CD14-positive monocyte (primary cell): ENCODE measurements at regions not wholly inside any gene's neighbourhood (a gene's known extent, or its start where the extent isn't known, plus 50 kb on each side); places are given as distances from the start of the nearest gene placed in this dataset.

ENCODE experiments used
- DNase-seq, 3 donors: peaks; one replicate each; pipeline ENCODE4 v3.0.0-alpha.2; 2011 to 2022
- H2AFZ ChIP-seq: 2 replicates; pipeline ENCODE4 v1.6.0; 2012; ENCODE audit warnings: mild to moderate bottlenecking, low read depth, low read length, inconsistent platforms; ENCODE audit not compliant: insufficient read depth, poor library complexity, severe bottlenecking
- H3K27ac ChIP-seq, 2 donors: 1 replicate in 1 of 2; 2 replicates in 1 of 2; pipeline ENCODE4 v1.5.1; 2012 to 2013; ENCODE audit warnings: low read length in 2 of 2, control low read depth in 1 of 2, inconsistent platforms in 1 of 2, low read depth in 1 of 2, mild to moderate bottlenecking in 1 of 2
- H3K27me3 ChIP-seq, 2 donors: one replicate each; pipeline versions ENCODE4 v1.6.0 to v1.6.1; 2011 to 2013; ENCODE audit warnings: low read length in 2 of 2; ENCODE audit not compliant: control insufficient read depth in 2 of 2, insufficient read depth in 2 of 2
- H3K36me3 ChIP-seq, 2 donors: replicated peaks in 1 of 2; 1 replicate in 1 of 2; 2 replicates in 1 of 2; pipeline versions ENCODE4 v1.5.1 to v1.6.1; 2012 to 2013; ENCODE audit warnings: low read length in 2 of 2, control low read depth in 1 of 2, inconsistent platforms in 1 of 2, mild to moderate bottlenecking in 1 of 2; ENCODE audit not compliant: insufficient read depth in 2 of 2, control insufficient read depth in 1 of 2
- H3K4me1 ChIP-seq, 2 donors: 1 replicate in 1 of 2; 2 replicates in 1 of 2; pipeline versions ENCODE4 v1.5.1 to v1.6.1; 2012 to 2013; ENCODE audit warnings: low read length in 2 of 2, control low read depth in 1 of 2, inconsistent platforms in 1 of 2, mild to moderate bottlenecking in 1 of 2, moderate library complexity in 1 of 2; ENCODE audit not compliant: insufficient read depth in 2 of 2, control insufficient read depth in 1 of 2
- H3K4me2 ChIP-seq: replicated peaks from 2 replicates; pipeline ENCODE3; 2012; ENCODE audit warnings: low read length, moderate library complexity, mild to moderate bottlenecking; ENCODE audit not compliant: poor library complexity, severe bottlenecking; ENCODE audit errors: extremely low read depth
- H3K4me3 ChIP-seq, 3 experiments: fragments of 200-600 bp in 1 of 3; sonication (generic) in 1 of 3; replicated peaks in 1 of 3; 1 replicate in 2 of 3; 2 replicates in 1 of 3; pipeline ENCODE4 v1.5.1; 2011 to 2013; ENCODE audit warnings: low read length in 3 of 3, mild to moderate bottlenecking in 3 of 3, control low read depth in 2 of 3, low read depth in 2 of 3, inconsistent platforms in 1 of 3, moderate library complexity in 1 of 3
- H3K79me2 ChIP-seq: 2 replicates; pipeline ENCODE4 v1.6.0; 2012; ENCODE audit warnings: mild to moderate bottlenecking, control low read depth, inconsistent platforms, low read length, moderate library complexity; ENCODE audit not compliant: insufficient read depth
- H3K9ac ChIP-seq: 2 replicates; pipeline ENCODE4 v1.6.0; 2017; ENCODE audit warnings: low read length, mild to moderate bottlenecking; ENCODE audit not compliant: insufficient read depth, poor library complexity, severe bottlenecking
- H3K9me3 ChIP-seq, 2 donors: replicated peaks in 1 of 2; 1 replicate in 1 of 2; 2 replicates in 1 of 2; pipeline versions ENCODE4 v1.5.1 to v1.6.1; 2012 to 2013; ENCODE audit warnings: low read length in 2 of 2, control low read depth in 1 of 2; ENCODE audit not compliant: control insufficient read depth in 1 of 2, insufficient read depth in 1 of 2
- H4K20me1 ChIP-seq: 2 replicates; pipeline ENCODE4 v1.6.0; 2012; ENCODE audit warnings: mild to moderate bottlenecking, low read length, control low read depth, moderate library complexity; ENCODE audit not compliant: insufficient read depth
- H3K27ac Mint-ChIP-seq, 7 donors: one replicate each; pipeline ENCODE4 v1.8.0; 2020; ENCODE audit warnings: mild to moderate bottlenecking in 7 of 7, mixed read lengths in 7 of 7, moderate library complexity in 6 of 7, inconsistent platforms in 2 of 7
- H3K27me3 Mint-ChIP-seq, 3 donors: one replicate each; pipeline ENCODE4 v1.8.0; 2021 to 2022; ENCODE audit warnings: low read depth in 3 of 3, mild to moderate bottlenecking in 3 of 3, mixed read lengths in 3 of 3, moderate library complexity in 3 of 3, inconsistent platforms in 1 of 3
- H3K36me3 Mint-ChIP-seq, 2 donors: one replicate each; pipeline ENCODE4 v1.8.0; 2020; ENCODE audit warnings: mixed read lengths in 2 of 2, inconsistent platforms in 1 of 2, mild to moderate bottlenecking in 1 of 2
- H3K4me1 Mint-ChIP-seq: one replicate; pipeline ENCODE4 v1.8.0; 2020; ENCODE audit warnings: mild to moderate bottlenecking, mixed read lengths
- H3K4me3 Mint-ChIP-seq, 2 donors: one replicate each; pipeline ENCODE4 v1.8.0; 2020; ENCODE audit warnings: mild to moderate bottlenecking in 2 of 2, mixed read lengths in 2 of 2, moderate library complexity in 1 of 2
- H3K9me3 Mint-ChIP-seq, 7 donors: one replicate each; pipeline ENCODE4 v1.8.0; 2020 to 2022; ENCODE audit warnings: mixed read lengths in 7 of 7, mild to moderate bottlenecking in 6 of 7, moderate library complexity in 6 of 7, inconsistent platforms in 2 of 7
- CTCF ChIP-seq: fragments of 200-600 bp; IDR thresholded peaks from one replicate; pipeline ENCODE4 v1.8.0; 2022; ENCODE audit warnings: antibody characterized with exemption, mild to moderate bottlenecking
- WGBS: methylation state at CpG from one replicate; pipeline ENCODE4 v1.1.5; 2013; ENCODE audit warnings: missing lambda C conversion rate; ENCODE audit not compliant: insufficient coverage; 5-methylcytosine and 5-hydroxymethylcytosine counted together
- intact Hi-C, 2 donors: fragments of 100-400 bp; cut with micrococcal nuclease; formaldehyde crosslinking; loops; one replicate each; pipeline versions ENCODE4 v1.15.0 to v1.15.1; 2023

GRCh38 chr10:4347397-4347796, 478.6 kb upstream of the AKR1E2 start:
- Mint-ChIP-seq H3K27me3 (peaks cover 0 to 4% (median 1%) of the 10 kb centered on the region in 3 donors), H3K4me1 (no peaks in the 10 kb centered on the region), H3K27ac (no peak overlapping the region), H3K4me3 (no peak overlapping the region), H3K36me3 (no peaks in the 10 kb centered on the region), H3K9me3 (peaks cover 0 to 5% (median 0%) of the 10 kb centered on the region in 7 donors)
- DNase-seq: no peak
- no peaks in the 10 kb centered on the region for H3K27me3 ChIP-seq
- H3K79me2 ChIP-seq: no peaks in the 10 kb centered on the region
- WGBS: no CpG with 5 or more reads among the region's 6 CpGs
- no peaks in the 10 kb centered on the region for H3K9me3 ChIP-seq
- H3K36me3 ChIP-seq: no peaks in the 10 kb centered on the region
- H4K20me1 ChIP-seq: no peaks in the 10 kb centered on the region
- no peak overlapping the region for H2AFZ ChIP-seq
- no peak overlapping the region for H3K4me2 ChIP-seq
- no peak overlapping the region for H3K9ac ChIP-seq
- intact Hi-C loops: no loop called here
- TF ChIP-seq CTCF: no peak
- no peak overlapping the region for H3K27ac ChIP-seq
- no peaks in the 10 kb centered on the region for H3K4me1 ChIP-seq
- no peak overlapping the region for H3K4me3 ChIP-seq

GRCh38 chr10:4345877-4346646, 479.9 kb upstream of the AKR1E2 start:
- no peaks in the 10 kb centered on the region for H3K9me3 ChIP-seq
- H3K79me2 ChIP-seq: no peaks in the 10 kb centered on the region
- Mint-ChIP-seq H3K9me3 (peaks cover 0 to 6% (median 0%) of the 10 kb centered on the region in 7 donors), H3K27me3 (peaks cover 0 to 4% (median 1%) of the 10 kb centered on the region in 3 donors), H3K27ac (no peak overlapping the region), H3K36me3 (no peaks in the 10 kb centered on the region), H3K4me3 (no peak overlapping the region), H3K4me1 (no peaks in the 10 kb centered on the region)
- H3K27ac ChIP-seq: no peak overlapping the region
- no peak overlapping the region for H3K4me2 ChIP-seq
- WGBS: no CpG with 5 or more reads among the region's 2 CpGs
- no peak overlapping the region for H2AFZ ChIP-seq
- no peak overlapping the region for H3K4me3 ChIP-seq
- no peak for DNase-seq
- H4K20me1 ChIP-seq: no peaks in the 10 kb centered on the region
- intact Hi-C loops: no loop called here
- no peaks in the 10 kb centered on the region for H3K4me1 ChIP-seq
- H3K9ac ChIP-seq: no peak overlapping the region
- no peaks in the 10 kb centered on the region for H3K27me3 ChIP-seq
- no peaks in the 10 kb centered on the region for H3K36me3 ChIP-seq
- no peak for TF ChIP-seq CTCF
